Urinary bladder (tissue), 3 donors: ENCODE measurements at regions not wholly inside any gene's neighbourhood (a gene's known extent, or its start where the extent isn't known, plus 50 kb on each side); places are given as distances from the start of the nearest gene placed in this dataset.

ENCODE experiments used
- DNase-seq: peaks from one replicate; pipeline ENCODE4 v3.0.0-alpha.2; 2015; ENCODE audit errors: extremely low spot score
- H3K27ac ChIP-seq: one replicate; pipeline ENCODE4 v1.5.1; 2013; ENCODE audit warnings: low read depth, mild to moderate bottlenecking, moderate library complexity
- H3K36me3 ChIP-seq: one replicate; pipeline ENCODE4 v1.6.1; 2013; ENCODE audit warnings: mild to moderate bottlenecking, moderate library complexity; ENCODE audit not compliant: insufficient read depth
- H3K4me1 ChIP-seq: one replicate; pipeline ENCODE4 v1.6.1; 2013; ENCODE audit warnings: mild to moderate bottlenecking, moderate library complexity; ENCODE audit not compliant: insufficient read depth
- H3K4me3 ChIP-seq: one replicate; pipeline ENCODE4 v1.5.1; 2013; ENCODE audit warnings: low read depth, low read length
- WGBS: extraction: QIAGEN DNeasy Blood & Tissue Kit; methylation state at CpG from one replicate; pipeline ENCODE4 v1.1.7; 2013; 5-methylcytosine and 5-hydroxymethylcytosine counted together
- donor health status: healthy with polysubstance abuse.
- donor health status: healthy.

GRCh38 chr13:39892721-39893685 is 237.5 kb downstream of the COG6 start:
- 60% methylated on average over 10 of the region's 10 CpGs for WGBS
- H3K4me1 ChIP-seq: no peaks in the 10 kb centered on the region
- peak; percentile 42 for DNase-seq
- no peaks in the 10 kb centered on the region for H3K36me3 ChIP-seq
- no peak overlapping the region for H3K27ac ChIP-seq
- no peak overlapping the region for H3K4me3 ChIP-seq

DNA sequence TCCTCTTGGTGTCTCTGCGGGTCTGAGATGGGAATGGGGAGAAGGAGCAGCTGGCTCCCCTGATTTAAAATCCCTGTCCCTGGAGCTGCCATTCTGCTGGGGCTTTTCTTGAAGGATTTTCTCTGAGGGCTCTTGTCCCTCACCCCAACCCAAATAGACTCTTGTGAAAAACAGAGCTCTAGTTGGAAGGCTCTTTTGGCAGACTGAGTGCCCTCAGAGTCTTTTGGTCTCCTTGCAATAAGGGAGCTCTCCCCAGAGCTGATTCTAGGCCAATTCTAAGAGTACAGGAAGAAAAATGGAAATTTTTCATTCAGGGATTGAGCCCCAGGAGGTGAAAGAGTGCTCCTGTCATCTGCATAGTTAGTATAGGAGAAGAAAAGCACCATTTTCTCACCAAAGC is 238.3 kb downstream of the COG6 start:
- H3K4me1 ChIP-seq: no peaks in the 10 kb centered on the region
- DNase-seq: no peak
- H3K4me3 ChIP-seq: no peak overlapping the region
- no peaks in the 10 kb centered on the region for H3K36me3 ChIP-seq
- WGBS: 95% methylated on average over 1 of the region's 1 CpG
- H3K27ac ChIP-seq: no peak overlapping the region

- H3K4me1 ChIP-seq: no peaks in the 10 kb centered on the region
- H3K4me3 ChIP-seq: no peak overlapping the region
- no peak overlapping the region for H3K27ac ChIP-seq
- no peak for DNase-seq
- 71% methylated on average over 5 of the region's 5 CpGs for WGBS
- H3K36me3 ChIP-seq: no peaks in the 10 kb centered on the region
These were observed 239.1 kb downstream of the COG6 start for GRCh38 chr13:39894586-39894985.

GRCh38 chr13:39895254-39895653 is 239.8 kb downstream of the COG6 start:
- Histone ChIP-seq H3K27ac (no peak overlapping the region), H3K36me3 (no peaks in the 10 kb centered on the region), H3K4me1 (no peaks in the 10 kb centered on the region), H3K4me3 (no peak overlapping the region)
- 18% methylated on average over 3 of the region's 3 CpGs for WGBS
- DNase-seq: no peak

DNA sequence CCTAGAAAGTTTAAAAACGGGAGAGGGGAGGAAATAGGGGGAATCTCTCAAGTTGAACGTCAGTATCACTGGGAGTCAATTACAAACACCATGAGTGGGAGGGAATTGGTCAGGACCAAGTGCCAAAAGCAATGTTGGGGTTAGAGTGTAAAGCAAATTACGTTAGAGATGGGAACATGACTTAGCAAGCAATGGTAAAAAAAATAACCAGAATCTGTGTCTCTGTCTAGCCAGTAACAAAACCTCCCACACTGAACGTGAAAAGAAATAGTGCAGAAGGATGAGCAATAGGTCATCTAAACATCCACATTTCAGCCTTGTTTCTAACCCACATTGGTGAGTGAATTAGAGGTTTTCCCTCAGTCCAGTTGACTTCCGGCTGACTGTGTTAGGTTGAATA is 242.2 kb downstream of the COG6 start:
- 89% methylated on average over 5 of the region's 5 CpGs for WGBS
- H3K4me1 ChIP-seq: no peaks in the 10 kb centered on the region
- no peak overlapping the region for H3K27ac ChIP-seq

GRCh38 chr13:39900106-39900750 is 244.8 kb downstream of the COG6 start:
- WGBS: 33% methylated on average over 4 of the region's 4 CpGs
- Histone ChIP-seq H3K36me3 (no peaks in the 10 kb centered on the region), H3K27ac (no peak overlapping the region), H3K4me3 (no peak overlapping the region), H3K4me1 (no peaks in the 10 kb centered on the region)
- DNase-seq: peak; percentile 13

More for the DNA sequence above, 242.2 kb downstream of the COG6 start:
- H3K4me3 ChIP-seq: no peak overlapping the region
- no peak for DNase-seq
- H3K36me3 ChIP-seq: no peaks in the 10 kb centered on the region

GRCh38 chr13:39904959-39905358 is 249.5 kb downstream of the COG6 start:
- WGBS: 100% methylated on average over 2 of the region's 2 CpGs
- DNase-seq: no peak

DNA sequence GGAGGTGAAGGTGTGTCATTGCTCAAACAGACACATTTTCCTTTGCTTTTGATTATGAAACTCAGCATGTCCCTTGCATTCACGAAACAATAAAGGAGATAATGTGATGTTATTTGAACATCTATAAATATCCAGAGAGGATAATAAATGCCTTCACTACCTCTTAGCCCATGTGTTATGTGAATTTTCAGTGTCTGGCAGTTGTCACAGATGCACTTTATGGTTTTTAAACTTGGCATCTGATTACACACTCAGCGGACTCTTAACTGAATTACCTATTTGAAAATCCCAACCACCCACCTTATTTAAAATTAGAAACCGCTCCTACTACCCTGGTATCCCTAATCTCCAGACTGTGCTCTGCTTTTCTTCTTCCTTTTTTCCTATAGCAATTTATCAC is 254.2 kb downstream of the COG6 start:
- no peak for DNase-seq
- Histone ChIP-seq H3K36me3 (no peaks in the 10 kb centered on the region), H3K4me1 (no peaks in the 10 kb centered on the region), H3K27ac (no peak overlapping the region), H3K4me3 (no peak overlapping the region)
- 43% methylated on average over 3 of the region's 3 CpGs for WGBS

More at GRCh38 chr13:39904959-39905358, 249.5 kb downstream of the COG6 start:
- no peak overlapping the region for H3K4me3 ChIP-seq
- no peak overlapping the region for H3K27ac ChIP-seq
- H3K36me3 ChIP-seq: no peaks in the 10 kb centered on the region
- no peaks in the 10 kb centered on the region for H3K4me1 ChIP-seq

GRCh38 chr13:39910041-39910440 is 254.6 kb downstream of the COG6 start:
- no peak overlapping the region for H3K4me3 ChIP-seq
- no peak for DNase-seq
- WGBS: 45% methylated on average over 1 of the region's 1 CpG
- no peaks in the 10 kb centered on the region for H3K36me3 ChIP-seq
- no peaks in the 10 kb centered on the region for H3K4me1 ChIP-seq
- H3K27ac ChIP-seq: no peak overlapping the region

- no peak for DNase-seq
- no peak overlapping the region for H3K4me3 ChIP-seq
- no peaks in the 10 kb centered on the region for H3K4me1 ChIP-seq
- no peak overlapping the region for H3K27ac ChIP-seq
- H3K36me3 ChIP-seq: no peaks in the 10 kb centered on the region
These were observed 255.4 kb downstream of the COG6 start for GRCh38 chr13:39910833-39911232.

GRCh38 chr13:39913339-39913738 is 257.9 kb downstream of the COG6 start:
- no peak for DNase-seq
- WGBS: 97% methylated on average over 4 of the region's 4 CpGs
- H3K36me3 ChIP-seq: no peaks in the 10 kb centered on the region
- H3K27ac ChIP-seq: no peak overlapping the region
- no peaks in the 10 kb centered on the region for H3K4me1 ChIP-seq
- H3K4me3 ChIP-seq: no peak overlapping the region

- 59% methylated on average over 2 of the region's 2 CpGs for WGBS
- no peak overlapping the region for H3K27ac ChIP-seq
- DNase-seq: no peak
- H3K4me3 ChIP-seq: no peak overlapping the region
- no peaks in the 10 kb centered on the region for H3K36me3 ChIP-seq
- no peaks in the 10 kb centered on the region for H3K4me1 ChIP-seq
These were observed 258.5 kb downstream of the COG6 start for GRCh38 chr13:39913928-39914327.

DNA sequence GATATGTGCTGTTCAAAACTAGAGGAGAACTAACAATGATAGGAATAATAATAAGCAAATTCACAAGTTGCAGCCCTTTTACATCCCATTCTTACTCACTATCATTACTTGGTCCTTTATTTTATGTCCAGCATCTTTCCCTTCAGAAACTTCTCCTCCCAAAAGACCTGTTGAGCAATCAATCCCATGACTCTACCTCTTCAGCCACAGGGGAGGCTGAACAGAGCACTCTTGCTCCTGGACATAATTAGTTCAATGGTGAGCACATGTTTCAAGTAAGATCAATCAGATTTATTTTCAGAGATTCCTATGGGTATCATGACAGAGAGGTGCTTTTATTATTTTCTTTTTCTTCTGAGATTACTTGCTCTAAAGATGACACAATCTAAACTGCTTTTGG is 260.0 kb downstream of the COG6 start:
- Histone ChIP-seq H3K4me1 (no peaks in the 10 kb centered on the region), H3K36me3 (no peaks in the 10 kb centered on the region), H3K27ac (no peak overlapping the region), H3K4me3 (no peak overlapping the region)
- DNase-seq: no peak

GRCh38 chr13:39916330-39916729 is 260.9 kb downstream of the COG6 start:
- over 99% methylated on average over 2 of the region's 2 CpGs for WGBS
- Histone ChIP-seq H3K36me3 (no peaks in the 10 kb centered on the region), H3K27ac (no peak overlapping the region), H3K4me1 (no peaks in the 10 kb centered on the region), H3K4me3 (no peak overlapping the region)
- DNase-seq: no peak
